SKM-1 treated with dmso at 0.1 percent for 144 hours (cell line): ENCODE measurements at regions not wholly inside any gene's neighbourhood (a gene's known extent, or its start where the extent isn't known, plus 50 kb on each side); places are given as distances from the start of the nearest gene placed in this dataset.
"Not testable (repeated sequence)": the region's sequence is repeated elsewhere in the genome, so short reads cannot be mapped to it uniquely, and the experiment has no call there.

Experiments
- DNase-seq: peaks from one replicate; lab custom pipeline; 2025; ENCODE audit not compliant: unreplicated experiment; lab: John Stamatoyannopoulos, UW

GRCh38 chr7:54242776-54243175 lies 299.4 kb upstream of the VSTM2A start:
- no peak for DNase-seq

DNA sequence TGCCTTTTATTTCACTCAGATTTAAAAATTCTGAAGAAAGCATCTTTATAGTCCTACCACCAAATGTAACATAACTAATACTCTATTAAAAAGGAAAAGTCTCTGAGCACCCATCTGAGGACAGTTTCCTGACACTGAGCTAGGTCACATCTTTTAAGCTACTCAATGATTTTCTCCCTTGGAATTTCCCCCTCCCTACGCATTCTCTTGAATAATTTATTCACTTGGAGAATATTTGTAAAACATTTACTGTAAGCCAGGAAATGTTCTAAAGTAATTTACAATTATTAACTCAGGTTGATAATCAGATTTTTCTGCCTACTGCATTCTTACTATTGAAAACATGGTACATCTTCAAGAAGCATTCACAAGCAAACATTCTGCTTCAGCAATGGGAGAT lies 297.2 kb upstream of the VSTM2A start:
- DNase-seq: no peak

GRCh38 chr7:54249686-54250085 lies 292.5 kb upstream of the VSTM2A start:
- no peak for DNase-seq

- DNase-seq: no peak
Measured at GRCh38 chr7:54252256-54253035, 289.7 kb upstream of the VSTM2A start.

DNA sequence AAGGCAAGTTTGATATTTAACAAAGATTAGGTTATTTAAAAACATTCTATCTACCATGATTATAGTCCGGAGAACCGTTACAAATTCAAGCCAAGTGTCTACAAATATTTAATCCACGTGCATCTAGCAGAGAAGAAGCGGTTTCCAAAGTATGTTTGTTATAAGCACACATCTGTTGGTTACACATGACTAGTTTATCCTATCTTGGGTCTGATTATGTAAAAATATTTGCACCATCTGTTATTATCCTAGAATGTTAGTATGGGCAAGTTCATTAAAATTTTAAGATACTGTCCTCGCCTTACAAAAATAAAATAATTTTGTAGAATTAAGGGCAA lies 289.2 kb upstream of the VSTM2A start:
- no peak for DNase-seq

- no peak for DNase-seq
Measured at GRCh38 chr7:54255242-54255641, 286.9 kb upstream of the VSTM2A start.

DNA sequence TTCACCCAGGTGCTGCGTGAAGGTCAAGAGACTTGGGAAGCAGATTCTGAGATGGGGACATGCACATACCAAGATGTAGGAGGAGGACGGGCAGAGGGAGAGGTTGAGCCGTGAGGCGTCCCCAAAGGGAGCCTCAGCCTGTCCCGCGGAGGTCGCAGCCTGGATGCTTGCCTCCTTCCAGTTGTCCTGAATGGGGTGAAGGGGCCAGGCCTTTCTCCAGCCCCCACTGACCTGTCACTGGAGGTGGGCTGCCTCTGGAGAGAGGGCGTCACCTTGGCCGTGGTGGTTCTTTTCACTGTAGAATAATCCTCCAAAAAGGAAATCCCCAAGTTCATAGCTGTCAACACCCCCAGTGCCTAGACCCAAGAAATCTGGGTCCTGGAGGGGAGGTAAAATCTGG lies 283.0 kb upstream of the VSTM2A start:
- no peak for DNase-seq

DNA sequence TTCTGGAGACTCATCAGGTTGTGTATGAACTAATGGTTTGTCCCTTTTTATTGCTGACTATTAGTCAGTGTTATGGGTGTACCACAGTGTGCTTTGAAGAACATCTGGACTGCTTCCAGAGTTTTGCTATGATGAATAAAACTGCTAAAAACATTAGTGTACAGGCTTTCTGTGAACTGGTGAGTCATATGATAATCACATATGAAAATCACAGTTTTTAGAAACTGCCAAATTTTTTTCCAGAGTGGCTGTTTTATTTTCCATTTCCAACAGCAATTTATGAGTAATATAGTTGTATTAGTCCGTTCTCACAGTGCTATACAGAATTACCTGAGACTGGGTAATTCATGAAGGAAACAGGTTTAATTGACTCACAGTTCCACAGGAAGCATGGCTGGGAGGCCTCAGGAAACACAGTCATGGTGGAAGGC lies 281.2 kb upstream of the VSTM2A start:
- no peak for DNase-seq

DNA sequence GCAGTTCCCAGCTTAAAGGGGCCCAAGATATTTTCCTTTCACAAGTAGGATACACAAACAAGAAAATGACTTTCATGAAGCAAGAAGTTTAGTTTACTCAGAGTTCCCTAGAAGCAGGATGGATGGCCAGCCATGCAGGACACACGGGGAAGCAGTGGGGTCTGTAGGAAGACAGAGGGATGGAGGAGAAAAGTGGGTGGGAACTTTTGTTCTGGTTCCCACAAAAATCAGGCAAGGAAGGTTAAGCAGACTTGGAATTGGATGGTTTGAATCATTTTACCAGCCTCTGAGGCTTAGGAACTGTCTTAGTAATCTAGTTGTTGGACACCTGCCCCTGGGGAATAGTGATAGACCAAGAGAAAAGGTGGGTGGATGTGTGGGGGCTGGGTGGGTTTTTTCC lies 263.3 kb upstream of the VSTM2A start:
- no peak for DNase-seq

- DNase-seq: no peak
Measured at GRCh38 chr7:54292171-54292925, 249.8 kb upstream of the VSTM2A start.

- DNase-seq: no peak
Measured at GRCh38 chr7:54299426-54299825, 242.7 kb upstream of the VSTM2A start.

GRCh38 chr7:54315955-54316354 lies 226.2 kb upstream of the VSTM2A start:
- DNase-seq: not testable (repeated sequence)

- no peak for DNase-seq
Measured at GRCh38 chr7:54326592-54327167, 215.5 kb upstream of the VSTM2A start.

GRCh38 chr7:54330216-54330800 lies 211.9 kb upstream of the VSTM2A start:
- no peak for DNase-seq

- no peak for DNase-seq
Measured at GRCh38 chr7:54331311-54331710, 210.9 kb upstream of the VSTM2A start.

GRCh38 chr7:54332301-54332700 lies 209.9 kb upstream of the VSTM2A start:
- no peak for DNase-seq

- DNase-seq: no peak
Measured at GRCh38 chr7:54333952-54334351, 208.2 kb upstream of the VSTM2A start.

DNA sequence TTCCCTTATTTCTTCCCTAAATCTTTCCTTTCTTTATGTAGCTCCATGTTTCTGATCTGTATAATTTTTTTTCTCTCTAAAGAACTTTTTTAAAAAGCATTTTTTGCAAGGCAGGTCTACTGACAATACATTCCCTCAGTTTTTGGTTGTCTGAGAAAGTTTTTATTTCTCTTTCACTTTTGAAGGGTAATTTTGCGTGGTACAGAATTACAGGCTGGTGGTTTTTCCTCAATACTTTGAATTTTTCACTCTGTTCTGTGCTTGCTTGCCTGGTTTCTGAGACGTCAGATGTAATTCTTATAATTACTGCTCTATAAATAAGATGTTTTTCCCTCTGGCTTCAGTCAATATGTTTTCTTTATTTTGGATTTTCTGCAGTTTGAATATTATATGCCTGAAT lies 205.4 kb upstream of the VSTM2A start:
- DNase-seq: no peak

DNA sequence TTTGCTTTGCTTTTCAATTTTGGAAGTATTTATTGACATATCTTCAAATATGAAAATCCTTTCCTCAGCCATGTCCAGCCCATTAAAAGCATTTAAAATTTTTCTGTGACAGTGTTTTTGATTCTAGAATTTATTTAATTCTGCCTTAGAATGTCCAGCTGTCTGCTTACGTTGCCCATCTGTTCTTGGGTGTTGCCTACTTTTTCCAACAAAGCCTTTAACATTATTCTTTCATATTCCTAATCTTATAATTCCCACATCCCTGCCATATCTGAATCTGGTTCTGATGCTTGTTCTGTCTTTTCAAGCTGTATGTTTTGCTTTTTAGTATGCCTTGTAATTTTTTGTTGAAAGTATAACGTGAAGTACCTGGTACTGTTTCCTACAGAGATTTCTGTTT lies 204.7 kb upstream of the VSTM2A start:
- DNase-seq: no peak

GRCh38 chr7:54338319-54338718 lies 203.9 kb upstream of the VSTM2A start:
- DNase-seq: no peak

GRCh38 chr7:54339073-54339472 lies 203.1 kb upstream of the VSTM2A start:
- no peak for DNase-seq

- no peak for DNase-seq
Measured at GRCh38 chr7:54342458-54342857, 199.7 kb upstream of the VSTM2A start.
